Heart left ventricle (tissue), 13 donors: ENCODE measurements at regions not wholly inside any gene's neighbourhood (a gene's known extent, or its start where the extent isn't known, plus 50 kb on each side); places are given as distances from the start of the nearest gene placed in this dataset.

Source experiments
- POLR2A ChIP-seq, 2 donors: fragments of 450-650 bp; IDR thresholded peaks; one replicate each; pipeline ENCODE4 v1.6.1; 2017; ENCODE audit warnings: antibody characterized with exemption in 2 of 2, mild to moderate bottlenecking in 2 of 2, moderate library complexity in 2 of 2
- TF ChIP-seq, protein P1 (sequence below), 12 donors: fragments of 200-600 bp; sonication (generic) in 4 of 12; IDR thresholded peaks; one replicate each; pipeline versions ENCODE4 v1.5.0 to v1.8.0; 2018 to 2022; ENCODE audit warnings: antibody characterized with exemption in 12 of 12, mild to moderate bottlenecking in 5 of 12
- donor health status: ischemic (EF 13 %, LVEDD 7.1; RV severe dilation, severe dysfunction).
- donor health status: DM: no; HTN: yes; CAD: no.
- donor health status: DM: no; HTN: no; CAD: no.
- donor health status: ischemic (EF 25% LVEDD 6.9; RV normal size, moderate dysfunction).
- donor health status: ischemic (EF 25% LVEDD 5.7; RV mildly dilated, moderate dysfunction).
- donor health status: ischemic (EF 35%, LVEDD 5.7; RV mildly dilated, moderate dysfunction).
- donor health status: nonischemic (EF 11% LVEDD 7.7; RV severe dilation, severe dysfunction).
- donor health status: DM: yes; HTN: yes; CAD: no.
- donor health status: PGD.
- donor health status: ischemic (EF 29% LVEDD 5.4; RV normal size, mild dysfunction).
- donor health status: nonischemic (EF 23%, LVEDD 6.1; RV moderate dilation, normal function).

DNA sequence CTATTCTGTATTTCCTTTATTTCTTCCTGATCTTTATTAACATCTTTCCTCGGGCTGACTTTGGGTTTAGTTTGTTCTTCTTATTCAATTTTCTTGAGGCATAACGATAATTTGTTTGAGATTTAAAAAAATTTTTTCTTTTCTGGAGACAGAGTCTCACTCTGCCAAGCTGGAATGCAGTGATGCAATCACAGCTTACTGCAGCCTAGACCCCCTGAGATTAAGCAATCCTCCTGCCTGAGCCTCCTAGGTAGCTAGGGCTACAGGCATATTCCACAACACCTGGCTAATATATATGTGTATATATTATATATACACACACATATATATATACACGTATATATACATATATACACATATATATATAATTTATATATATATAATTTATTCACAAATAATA, 540.2 kb downstream of the NXPH1 start:
- TF ChIP-seq, protein P1, sequence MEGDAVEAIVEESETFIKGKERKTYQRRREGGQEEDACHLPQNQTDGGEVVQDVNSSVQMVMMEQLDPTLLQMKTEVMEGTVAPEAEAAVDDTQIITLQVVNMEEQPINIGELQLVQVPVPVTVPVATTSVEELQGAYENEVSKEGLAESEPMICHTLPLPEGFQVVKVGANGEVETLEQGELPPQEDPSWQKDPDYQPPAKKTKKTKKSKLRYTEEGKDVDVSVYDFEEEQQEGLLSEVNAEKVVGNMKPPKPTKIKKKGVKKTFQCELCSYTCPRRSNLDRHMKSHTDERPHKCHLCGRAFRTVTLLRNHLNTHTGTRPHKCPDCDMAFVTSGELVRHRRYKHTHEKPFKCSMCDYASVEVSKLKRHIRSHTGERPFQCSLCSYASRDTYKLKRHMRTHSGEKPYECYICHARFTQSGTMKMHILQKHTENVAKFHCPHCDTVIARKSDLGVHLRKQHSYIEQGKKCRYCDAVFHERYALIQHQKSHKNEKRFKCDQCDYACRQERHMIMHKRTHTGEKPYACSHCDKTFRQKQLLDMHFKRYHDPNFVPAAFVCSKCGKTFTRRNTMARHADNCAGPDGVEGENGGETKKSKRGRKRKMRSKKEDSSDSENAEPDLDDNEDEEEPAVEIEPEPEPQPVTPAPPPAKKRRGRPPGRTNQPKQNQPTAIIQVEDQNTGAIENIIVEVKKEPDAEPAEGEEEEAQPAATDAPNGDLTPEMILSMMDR (IDR thresholded peaks at IDR 0.05), result no peak
- TF ChIP-seq POLR2A (IDR thresholded peaks at IDR 0.05), result no peak
